VCaP (cell line): ENCODE measurements at regions not wholly inside any gene's neighbourhood (a gene's known extent, or its start where the extent isn't known, plus 50 kb on each side); places are given as distances from the start of the nearest gene placed in this dataset.

Source experiments
- H3K27ac ChIP-seq: fragments of 450-650 bp; 2 replicates; pipeline ENCODE4 v1.5.1; 2017
- CTCF ChIP-seq: fragments of 450-650 bp; conservative IDR thresholded peaks from 2 replicates; pipeline ENCODE4 v1.5.1; 2017; ENCODE audit warnings: mild to moderate bottlenecking, moderate library complexity

- H3K27ac ChIP-seq, result no peak overlapping the region
- TF ChIP-seq CTCF, result no peak
Measured at GRCh38 chr18:51751901-51752300, 554.4 kb upstream of the MEX3C start.

GRCh38 chr18:51753365-51754057, 556.0 kb upstream of the MEX3C start:
- no peak overlapping the region for H3K27ac ChIP-seq

GRCh38 chr18:51754566-51754965, 557.1 kb upstream of the MEX3C start:
- TF ChIP-seq CTCF, result no peak
- H3K27ac ChIP-seq, result no peak overlapping the region

More at GRCh38 chr18:51753365-51754057, 556.0 kb upstream of the MEX3C start:
- no peak for TF ChIP-seq CTCF

GRCh38 chr18:51757255-51757924, 559.9 kb upstream of the MEX3C start:
- H3K27ac ChIP-seq, result no peak overlapping the region
- no peak for TF ChIP-seq CTCF

- no peak overlapping the region for H3K27ac ChIP-seq
- TF ChIP-seq CTCF, result no peak
Measured at GRCh38 chr18:51762373-51762772, 564.9 kb upstream of the MEX3C start.

GRCh38 chr18:51765606-51766360, 568.3 kb upstream of the MEX3C start:
- TF ChIP-seq CTCF, result no peak
- H3K27ac ChIP-seq, result no peak overlapping the region

GRCh38 chr18:51767293-51767692, 569.8 kb upstream of the MEX3C start:
- no peak overlapping the region for H3K27ac ChIP-seq
- no peak for TF ChIP-seq CTCF
